SJCRH30 (cell line): ENCODE measurements at regions not wholly inside any gene's neighbourhood (a gene's known extent, or its start where the extent isn't known, plus 50 kb on each side); places are given as distances from the start of the nearest gene placed in this dataset.

Experiments
- DNase-seq, 2 experiments: peaks; one replicate each; pipeline ENCODE4 v3.0.0-alpha.2; 2015 to 2020
- H3K27ac ChIP-seq: fragments of 250-450 bp; sonication (Bioruptor Pico); 2 replicates; pipeline ENCODE4 v1.5.1; 2020; ENCODE audit warnings: mild to moderate bottlenecking, moderate library complexity
- H3K27me3 ChIP-seq: fragments of 250-450 bp; sonication (Bioruptor Pico); 2 replicates; pipeline ENCODE4 v1.5.1; 2020; ENCODE audit warnings: mild to moderate bottlenecking, moderate library complexity
- H3K36me3 ChIP-seq: fragments of 250-450 bp; sonication (Bioruptor Pico); 2 replicates; pipeline ENCODE4 v1.5.1; 2020; ENCODE audit warnings: mild to moderate bottlenecking, moderate library complexity
- H3K4me1 ChIP-seq: fragments of 250-450 bp; sonication (Bioruptor Pico); 2 replicates; pipeline ENCODE4 v1.5.1; 2020; ENCODE audit warnings: mild to moderate bottlenecking, moderate library complexity
- H3K4me3 ChIP-seq: fragments of 250-450 bp; sonication (Bioruptor Pico); 2 replicates; pipeline ENCODE4 v1.5.1; 2020; ENCODE audit warnings: mild to moderate bottlenecking, moderate library complexity
- H3K9me3 ChIP-seq: fragments of 250-450 bp; sonication (Bioruptor Pico); replicated peaks from 2 replicates; pipeline ENCODE4 v1.5.1; 2020; ENCODE audit warnings: mild to moderate bottlenecking, moderate library complexity

- no peak for DNase-seq
- Histone ChIP-seq H3K9me3 (no peaks in the 10 kb centered on the region), H3K36me3 (no peaks in the 10 kb centered on the region), H3K27me3 (no peaks in the 10 kb centered on the region), H3K27ac (no peak overlapping the region), H3K4me3 (no peak overlapping the region), H3K4me1 (peaks cover 11% of the 10 kb centered on the region; the same call in 1 of the 2 replicates)
Measured at GRCh38 chr1:65512967-65513780, 92.7 kb downstream of the LEPR start.

GRCh38 chr1:65514041-65514440 is 93.6 kb downstream of the LEPR start:
- Histone ChIP-seq H3K36me3 (no peaks in the 10 kb centered on the region), H3K27me3 (no peaks in the 10 kb centered on the region), H3K27ac (no peak overlapping the region), H3K4me3 (no peak overlapping the region), H3K4me1 (peaks cover 11% of the 10 kb centered on the region; the same call in 1 of the 2 replicates), H3K9me3 (no peaks in the 10 kb centered on the region)
- no peak for DNase-seq

GRCh38 chr1:65524931-65525265 is 104.4 kb downstream of the LEPR start:
- DNase-seq, result no peak
- no peaks in the 10 kb centered on the region for H3K36me3 ChIP-seq
- no peak overlapping the region for H3K4me3 ChIP-seq
- H3K27ac ChIP-seq, result no peak overlapping the region
- no peaks in the 10 kb centered on the region for H3K27me3 ChIP-seq
- peaks cover 13% of the 10 kb centered on the region; the same call in 1 of the 2 replicates for H3K4me1 ChIP-seq
- 0 out of 2 replicates have a peak, but pooled peaks cover 2% of the 10 kb centered on the region for H3K9me3 ChIP-seq

- DNase-seq, result no peak
- H3K4me3 ChIP-seq, result no peak overlapping the region
- H3K27ac ChIP-seq, result no peak overlapping the region
- H3K4me1 ChIP-seq, result peaks cover 13% of the 10 kb centered on the region; the same call in 1 of the 2 replicates
- H3K27me3 ChIP-seq, result no peaks in the 10 kb centered on the region
- no peaks in the 10 kb centered on the region for H3K36me3 ChIP-seq
- H3K9me3 ChIP-seq, result 0 out of 2 replicates have a peak, but pooled peaks cover 2% of the 10 kb centered on the region
Measured at GRCh38 chr1:65525266-65526048, 105.0 kb downstream of the LEPR start.

GRCh38 chr1:65526049-65526556 is 105.6 kb downstream of the LEPR start:
- DNase-seq, result no peak
- Histone ChIP-seq H3K9me3 (0 out of 2 replicates have a peak, but pooled peaks cover 2% of the 10 kb centered on the region), H3K4me3 (no peak overlapping the region), H3K27me3 (no peaks in the 10 kb centered on the region), H3K36me3 (no peaks in the 10 kb centered on the region), H3K27ac (no peak overlapping the region), H3K4me1 (peaks cover 13% of the 10 kb centered on the region; the same call in 1 of the 2 replicates)

- Histone ChIP-seq H3K27ac (no peak overlapping the region), H3K27me3 (no peaks in the 10 kb centered on the region), H3K4me3 (no peak overlapping the region), H3K36me3 (no peaks in the 10 kb centered on the region), H3K9me3 (peaks cover 4% of the 10 kb centered on the region; the same call in 1 of the 2 replicates), H3K4me1 (peaks cover 13% of the 10 kb centered on the region; the same call in 1 of the 2 replicates)
- peak in 1 of 2 experiments; percentile 20 for DNase-seq
Measured at GRCh38 chr1:65527190-65527589, 106.7 kb downstream of the LEPR start.

GRCh38 chr1:65527707-65528503 is 107.4 kb downstream of the LEPR start:
- Histone ChIP-seq H3K4me3 (no peak overlapping the region), H3K4me1 (peaks cover 13% of the 10 kb centered on the region; the same call in 1 of the 2 replicates), H3K27me3 (no peaks in the 10 kb centered on the region), H3K9me3 (peaks cover 8% of the 10 kb centered on the region; the same call in 1 of the 2 replicates), H3K27ac (no peak overlapping the region), H3K36me3 (no peaks in the 10 kb centered on the region)
- DNase-seq, result peak in 1 of 2 experiments; percentile 8

GRCh38 chr1:65531972-65532570 is 111.6 kb downstream of the LEPR start:
- DNase-seq, result no peak

GRCh38 chr1:65535981-65536380 is 115.5 kb downstream of the LEPR start:
- Histone ChIP-seq H3K4me3 (no peak overlapping the region), H3K27ac (no peak overlapping the region), H3K27me3 (no peaks in the 10 kb centered on the region), H3K36me3 (no peaks in the 10 kb centered on the region), H3K9me3 (peaks cover 6% of the 10 kb centered on the region; the same call in 1 of the 2 replicates), H3K4me1 (no peaks in the 10 kb centered on the region)
- no peak for DNase-seq

More at GRCh38 chr1:65531972-65532570, 111.6 kb downstream of the LEPR start:
- Histone ChIP-seq H3K9me3 (peaks cover 6% of the 10 kb centered on the region; the same call in 1 of the 2 replicates), H3K36me3 (no peaks in the 10 kb centered on the region), H3K4me1 (peaks cover 7% of the 10 kb centered on the region; the same call in 1 of the 2 replicates), H3K4me3 (no peak overlapping the region), H3K27ac (no peak overlapping the region), H3K27me3 (no peaks in the 10 kb centered on the region)

- Histone ChIP-seq H3K36me3 (no peaks in the 10 kb centered on the region), H3K4me3 (no peak overlapping the region), H3K27me3 (no peaks in the 10 kb centered on the region), H3K4me1 (no peaks in the 10 kb centered on the region), H3K27ac (no peak overlapping the region), H3K9me3 (no peaks in the 10 kb centered on the region; the same call in 1 of the 2 replicates)
- no peak for DNase-seq
Measured at GRCh38 chr1:65538086-65538485, 117.6 kb downstream of the LEPR start.

- Histone ChIP-seq H3K27ac (no peak overlapping the region), H3K27me3 (no peaks in the 10 kb centered on the region), H3K4me1 (no peaks in the 10 kb centered on the region), H3K9me3 (no peaks in the 10 kb centered on the region; the same call in 1 of the 2 replicates), H3K36me3 (no peaks in the 10 kb centered on the region), H3K4me3 (no peak overlapping the region)
- no peak for DNase-seq
Measured at GRCh38 chr1:65538664-65539063, 118.2 kb downstream of the LEPR start.

- no peaks in the 10 kb centered on the region for H3K36me3 ChIP-seq
- H3K27me3 ChIP-seq, result no peaks in the 10 kb centered on the region
- H3K4me1 ChIP-seq, result no peaks in the 10 kb centered on the region
- no peaks in the 10 kb centered on the region; the same call in 1 of the 2 replicates for H3K9me3 ChIP-seq
- no peak overlapping the region for H3K27ac ChIP-seq
- DNase-seq, result no peak
- H3K4me3 ChIP-seq, result no peak overlapping the region
Measured at GRCh38 chr1:65539266-65540131, 119.0 kb downstream of the LEPR start.

GRCh38 chr1:65541161-65541560 is 120.7 kb downstream of the LEPR start:
- Histone ChIP-seq H3K27ac (no peak overlapping the region), H3K4me3 (no peak overlapping the region), H3K36me3 (no peaks in the 10 kb centered on the region), H3K27me3 (no peaks in the 10 kb centered on the region), H3K4me1 (no peaks in the 10 kb centered on the region), H3K9me3 (no peaks in the 10 kb centered on the region; the same call in 1 of the 2 replicates)
- no peak for DNase-seq
